SJCRH30 (cell line): ENCODE measurements at regions not wholly inside any gene's neighbourhood (a gene's known extent, or its start where the extent isn't known, plus 50 kb on each side); places are given as distances from the start of the nearest gene placed in this dataset.
A peak's percentile ranks its signal among the peaks of the same experiment; 100 is the strongest.

Source experiments
- DNase-seq, 2 experiments: peaks; one replicate each; pipeline ENCODE4 v3.0.0-alpha.2; 2015 to 2020
- H3K27ac ChIP-seq: fragments of 250-450 bp; sonication (Bioruptor Pico); 2 replicates; pipeline ENCODE4 v1.5.1; 2020; ENCODE audit warnings: mild to moderate bottlenecking, moderate library complexity
- H3K27me3 ChIP-seq: fragments of 250-450 bp; sonication (Bioruptor Pico); 2 replicates; pipeline ENCODE4 v1.5.1; 2020; ENCODE audit warnings: mild to moderate bottlenecking, moderate library complexity
- H3K36me3 ChIP-seq: fragments of 250-450 bp; sonication (Bioruptor Pico); 2 replicates; pipeline ENCODE4 v1.5.1; 2020; ENCODE audit warnings: mild to moderate bottlenecking, moderate library complexity
- H3K4me1 ChIP-seq: fragments of 250-450 bp; sonication (Bioruptor Pico); 2 replicates; pipeline ENCODE4 v1.5.1; 2020; ENCODE audit warnings: mild to moderate bottlenecking, moderate library complexity
- H3K4me3 ChIP-seq: fragments of 250-450 bp; sonication (Bioruptor Pico); 2 replicates; pipeline ENCODE4 v1.5.1; 2020; ENCODE audit warnings: mild to moderate bottlenecking, moderate library complexity
- H3K9me3 ChIP-seq: fragments of 250-450 bp; sonication (Bioruptor Pico); replicated peaks from 2 replicates; pipeline ENCODE4 v1.5.1; 2020; ENCODE audit warnings: mild to moderate bottlenecking, moderate library complexity

DNA sequence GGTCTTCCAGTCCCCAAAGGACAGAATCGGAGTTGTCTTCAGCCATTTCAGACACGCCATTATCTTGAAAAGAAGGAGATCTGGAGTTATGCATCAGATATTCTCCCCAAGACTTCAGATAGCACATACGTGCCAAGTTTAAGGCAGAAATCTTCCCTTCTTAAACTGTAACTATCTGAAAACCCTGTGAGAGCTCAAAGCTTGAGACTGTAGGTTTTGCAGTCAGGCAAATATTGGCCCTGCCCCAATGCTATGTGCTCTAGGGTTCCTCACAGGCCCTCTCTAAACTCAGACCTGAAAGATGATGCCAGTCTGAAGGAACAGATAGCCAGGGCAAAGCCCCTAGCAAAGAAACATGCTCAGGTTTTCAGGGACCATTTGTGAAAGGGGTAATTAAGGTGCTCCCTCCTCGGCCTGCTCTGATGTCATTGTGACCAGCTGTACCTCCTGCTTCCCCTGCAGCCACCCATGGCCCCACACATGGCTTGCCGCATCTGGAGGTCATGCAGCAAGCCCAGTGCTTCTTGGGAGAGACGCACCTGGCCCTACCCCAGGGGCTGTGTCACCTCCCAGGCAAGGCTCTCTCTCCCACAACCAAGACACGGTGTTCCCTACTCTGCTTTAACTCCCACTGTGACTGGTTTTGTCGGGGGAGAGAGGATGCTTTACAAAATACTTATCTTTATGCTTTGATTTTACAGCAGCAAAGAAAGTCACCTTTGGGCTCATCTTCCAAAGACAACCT is 53.4 kb upstream of the POMGNT2 start:
- Histone ChIP-seq H3K36me3 (no peaks in the 10 kb centered on the region), H3K27me3 (no peaks in the 10 kb centered on the region), H3K4me3 (no peak overlapping the region), H3K27ac (no peak overlapping the region), H3K9me3 (no peaks in the 10 kb centered on the region), H3K4me1 (no peaks in the 10 kb centered on the region)
- DNase-seq = no peak

DNA sequence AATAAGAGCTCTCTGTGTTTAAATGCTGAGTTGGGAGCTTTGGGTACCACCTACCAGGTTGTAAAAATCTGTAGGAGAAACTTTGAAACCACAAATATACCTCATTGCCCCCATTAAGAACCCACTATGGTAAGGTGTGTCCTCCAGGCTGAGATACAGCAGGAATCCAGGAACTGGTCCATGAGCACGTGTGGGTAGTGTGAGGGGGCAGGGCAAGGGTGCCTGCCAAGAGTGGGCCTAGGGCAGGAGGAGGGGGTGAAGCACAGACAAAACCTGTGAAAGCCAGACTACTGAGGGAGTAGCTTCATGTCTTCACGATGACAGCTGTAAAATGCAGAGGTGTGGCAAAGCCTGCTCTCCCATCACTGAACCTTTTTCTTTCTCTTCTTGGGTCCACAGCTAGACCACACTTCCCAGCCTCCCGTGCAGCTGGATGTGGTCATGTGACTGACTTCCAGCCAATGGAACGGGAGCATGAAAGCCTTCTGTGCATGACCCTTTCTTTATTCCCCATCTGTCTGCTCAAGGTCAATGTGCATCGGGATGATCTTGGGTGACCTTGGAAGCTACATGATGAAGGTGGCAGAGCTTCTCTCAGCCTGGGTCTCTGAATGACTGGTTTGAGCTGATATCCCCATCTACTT is 51.1 kb upstream of the POMGNT2 start:
- no peaks in the 10 kb centered on the region for H3K9me3 ChIP-seq
- DNase-seq = no peak
- no peak overlapping the region for H3K4me3 ChIP-seq
- H3K27me3 ChIP-seq = no peaks in the 10 kb centered on the region
- no peaks in the 10 kb centered on the region for H3K4me1 ChIP-seq
- no peak overlapping the region for H3K27ac ChIP-seq
- no peaks in the 10 kb centered on the region for H3K36me3 ChIP-seq

DNA sequence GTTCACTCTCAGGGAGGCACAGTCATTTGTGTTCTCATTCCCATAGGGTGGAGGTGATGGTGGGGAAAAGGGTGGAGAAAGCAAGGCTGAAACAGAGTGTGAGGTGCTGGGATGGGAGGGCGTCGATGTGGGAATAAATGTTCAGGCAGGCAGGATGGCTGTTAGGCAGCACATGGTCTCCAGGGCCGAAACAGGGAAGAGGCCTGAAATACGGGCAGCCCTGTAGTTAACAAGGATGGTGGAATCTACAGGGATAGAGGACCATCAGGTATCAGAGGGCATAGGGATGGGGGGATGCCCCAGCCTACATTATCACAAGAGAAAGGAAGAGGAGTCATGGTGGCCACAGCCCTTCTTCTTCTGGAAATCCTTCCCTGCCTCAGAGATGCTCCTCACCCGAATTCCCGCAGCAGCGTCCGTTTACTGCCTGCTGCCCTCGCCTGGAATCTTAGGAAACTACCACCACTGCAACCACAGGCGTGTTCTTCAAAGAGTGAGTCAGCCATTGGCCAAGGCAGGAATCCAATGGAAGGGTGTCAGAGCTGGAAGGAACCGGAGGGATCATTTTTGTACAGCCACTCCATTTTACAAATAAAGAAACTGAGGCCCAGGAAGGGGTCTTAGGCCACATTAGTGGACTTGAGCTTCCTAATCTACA is 49.7 kb upstream of the POMGNT2 start:
- H3K36me3 ChIP-seq = no peaks in the 10 kb centered on the region
- H3K27ac ChIP-seq = no peak overlapping the region
- DNase-seq = peak in 1 of 2 experiments; percentile 45
- H3K9me3 ChIP-seq = no peaks in the 10 kb centered on the region
- no peaks in the 10 kb centered on the region for H3K4me1 ChIP-seq
- no peaks in the 10 kb centered on the region for H3K27me3 ChIP-seq
- H3K4me3 ChIP-seq = no peak overlapping the region
